Testis (tissue), 2 donors: ENCODE measurements at regions not wholly inside any gene's neighbourhood (a gene's known extent, or its start where the extent isn't known, plus 50 kb on each side); places are given as distances from the start of the nearest gene placed in this dataset.

Experiments used
- DNase-seq: peaks from one replicate; pipeline ENCODE4 v3.0.0-alpha.2; 2019
- H3K27ac ChIP-seq, 2 donors: fragments of 200-600 bp; sonication (generic); one replicate each; pipeline ENCODE4 v1.5.1; 2019
- H3K27me3 ChIP-seq: fragments of 200-600 bp; sonication (generic); one replicate; pipeline ENCODE4 v1.5.1; 2019
- H3K36me3 ChIP-seq: fragments of 200-600 bp; sonication (generic); one replicate; pipeline ENCODE4 v1.5.1; 2017; ENCODE audit warnings: low read depth; ENCODE audit errors: missing control alignments
- H3K4me1 ChIP-seq: fragments of 200-600 bp; sonication (generic); one replicate; pipeline ENCODE4 v1.5.1; 2019
- H3K4me3 ChIP-seq, 2 donors: fragments of 200-600 bp; sonication (generic); one replicate each; pipeline ENCODE4 v1.5.1; 2017 to 2019
- H3K9me3 ChIP-seq: fragments of 200-600 bp; sonication (generic); one replicate; pipeline ENCODE4 v1.5.1; 2017
- CTCF ChIP-seq, 3 experiments: fragments of 450-650 bp in 2 of 3; fragments of 200-600 bp in 1 of 3; sonication (generic) in 1 of 3; IDR thresholded peaks; one replicate each; pipeline ENCODE4 v1.5.1; 2016 to 2019; ENCODE audit warnings: antibody characterized with exemption in 3 of 3, mild to moderate bottlenecking in 2 of 3, moderate library complexity in 1 of 3
- POLR2A ChIP-seq: fragments of 450-650 bp; IDR thresholded peaks from one replicate; pipeline ENCODE4 v1.6.1; 2017; ENCODE audit warnings: antibody characterized with exemption, mild to moderate bottlenecking, moderate library complexity
- WGBS, 2 donors: methylation state at CpG; one replicate each; pipeline ENCODE4 v1.1.5; 2018; 5-methylcytosine and 5-hydroxymethylcytosine counted together
- intact Hi-C: fragments of 100-400 bp; cut with DNase I; formaldehyde crosslinking; loops from one replicate; pipeline ENCODE4 v1.15.1; 2023; ENCODE audit warnings: low total_unique reads

GRCh38 chr14:71465316-71465715 lies 466.9 kb upstream of the RGS6 start:
- Histone ChIP-seq H3K9me3 (no peaks in the 10 kb centered on the region), H3K4me3 (no peak overlapping the region), H3K36me3 (no peaks in the 10 kb centered on the region), H3K27me3 (no peaks in the 10 kb centered on the region), H3K4me1 (peaks cover 10% of the 10 kb centered on the region), H3K27ac (no peak overlapping the region)
- no peak for DNase-seq
- 46 to 49% methylated on average over 2 of the region's 2 CpGs for WGBS, 2 donors
- TF ChIP-seq CTCF (IDR thresholded peaks at IDR 0.05) (no peak), POLR2A (no peak)
- intact Hi-C loops, result no loop called here

- Histone ChIP-seq H3K4me1 (peaks cover 10% of the 10 kb centered on the region), H3K4me3 (no peak overlapping the region), H3K9me3 (no peaks in the 10 kb centered on the region), H3K36me3 (no peaks in the 10 kb centered on the region), H3K27me3 (no peaks in the 10 kb centered on the region), H3K27ac (no peak overlapping the region)
- TF ChIP-seq POLR2A (no peak), CTCF (IDR thresholded peaks at IDR 0.05) (no peak)
- 47 to 52% methylated on average over 3 of the region's 3 CpGs for WGBS, 2 donors
- DNase-seq, result no peak
- intact Hi-C loops, result no loop called here
These were observed 466.0 kb upstream of the RGS6 start for GRCh38 chr14:71466251-71466650.

GRCh38 chr14:71466946-71467345 lies 465.3 kb upstream of the RGS6 start:
- WGBS, 2 donors, result 80% methylated on average over 4 of the region's 4 CpGs
- H3K27ac ChIP-seq, result no peak overlapping the region
- TF ChIP-seq CTCF (IDR thresholded peaks at IDR 0.05) (no peak), POLR2A (no peak)
- no peak overlapping the region for H3K4me3 ChIP-seq
- intact Hi-C loops, result no loop called here
- H3K36me3 ChIP-seq, result no peaks in the 10 kb centered on the region
- no peaks in the 10 kb centered on the region for H3K9me3 ChIP-seq
- peaks cover 10% of the 10 kb centered on the region for H3K4me1 ChIP-seq
- no peak for DNase-seq
- no peaks in the 10 kb centered on the region for H3K27me3 ChIP-seq

GRCh38 chr14:71467361-71467811 lies 464.8 kb upstream of the RGS6 start:
- Histone ChIP-seq H3K4me1 (peaks cover 10% of the 10 kb centered on the region), H3K27ac (no peak overlapping the region), H3K9me3 (no peaks in the 10 kb centered on the region), H3K36me3 (no peaks in the 10 kb centered on the region), H3K27me3 (no peaks in the 10 kb centered on the region), H3K4me3 (no peak overlapping the region)
- TF ChIP-seq POLR2A, result no peak
- TF ChIP-seq CTCF (IDR thresholded peaks at IDR 0.05), result no peak
- no peak for DNase-seq
- 78 to 84% methylated on average over 3 of the region's 3 CpGs for WGBS, 2 donors
- intact Hi-C loops, result no loop called here

GRCh38 chr14:71468701-71469100 lies 463.5 kb upstream of the RGS6 start:
- intact Hi-C loops, result no loop called here
- H3K4me1 ChIP-seq, result peaks cover 10% of the 10 kb centered on the region
- 83% methylated on average over 1 of the region's 1 CpG for WGBS, 2 donors

More at GRCh38 chr14:71468701-71469100, 463.5 kb upstream of the RGS6 start:
- Histone ChIP-seq H3K27me3 (no peaks in the 10 kb centered on the region), H3K4me3 (no peak overlapping the region), H3K27ac (no peak overlapping the region), H3K36me3 (no peaks in the 10 kb centered on the region), H3K9me3 (no peaks in the 10 kb centered on the region)
- TF ChIP-seq CTCF (IDR thresholded peaks at IDR 0.05) (no peak), POLR2A (no peak)
- no peak for DNase-seq
